D341Med (cell line): ENCODE measurements at regions not wholly inside any gene's neighbourhood (a gene's known extent, or its start where the extent isn't known, plus 50 kb on each side); places are given as distances from the start of the nearest gene placed in this dataset.
A peak's percentile ranks its signal among the peaks of the same experiment; 100 is the strongest.

Experiments used
- DNase-seq: peaks from one replicate; pipeline ENCODE4 v3.0.0; 2012; ENCODE audit warnings: low spot score

GRCh38 chr3:933326-933725 is 159.5 kb upstream of the CNTN6 start:
- DNase-seq = peak; percentile 24

GRCh38 chr3:944786-945185 is 148.0 kb upstream of the CNTN6 start:
- DNase-seq = no peak

DNA sequence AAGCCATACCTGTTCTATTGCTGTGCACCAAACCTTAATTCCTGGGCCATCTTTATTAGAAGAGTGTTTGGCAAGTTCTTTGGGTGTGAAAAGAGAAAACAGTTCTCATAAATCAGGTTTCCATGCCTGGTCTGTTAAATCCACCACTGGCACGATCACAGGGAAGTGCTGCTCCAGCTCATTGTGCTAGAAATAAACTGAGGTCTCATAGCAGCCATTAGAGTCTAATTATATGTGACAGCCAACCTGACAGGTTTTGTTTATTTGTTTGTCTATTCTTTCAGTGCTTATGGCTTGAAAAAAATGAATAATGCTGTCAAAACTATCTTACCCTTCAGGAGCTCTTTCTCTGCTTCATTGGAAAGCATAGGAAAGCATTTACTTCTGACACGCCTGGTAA is 147.1 kb upstream of the CNTN6 start:
- DNase-seq = no peak

- no peak for DNase-seq
These were observed 139.9 kb upstream of the CNTN6 start for GRCh38 chr3:952906-953305.

GRCh38 chr3:963255-963654 is 129.6 kb upstream of the CNTN6 start:
- DNase-seq = no peak

GRCh38 chr3:963755-964154 is 129.1 kb upstream of the CNTN6 start:
- no peak for DNase-seq

GRCh38 chr3:965826-966225 is 127.0 kb upstream of the CNTN6 start:
- DNase-seq = no peak

GRCh38 chr3:966341-966740 is 126.5 kb upstream of the CNTN6 start:
- no peak for DNase-seq

DNA sequence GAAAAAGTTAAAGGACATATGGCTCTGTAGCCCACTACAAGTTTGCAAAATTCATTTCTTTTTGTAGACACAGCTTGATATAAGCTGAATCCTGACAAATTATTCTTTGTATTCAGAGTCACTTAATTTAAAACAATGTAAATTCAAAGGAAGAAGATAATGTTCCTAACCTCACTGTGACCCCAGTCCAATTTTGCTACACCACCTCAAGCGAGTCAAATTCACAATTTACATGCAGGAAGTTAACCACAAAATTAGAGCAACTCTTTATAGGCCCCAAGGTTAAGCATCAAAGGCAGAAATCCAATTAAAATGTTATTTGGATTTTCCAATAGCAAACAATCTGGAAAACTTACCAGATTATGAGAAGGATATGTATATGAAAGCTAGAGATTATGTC is 119.5 kb upstream of the CNTN6 start:
- DNase-seq = no peak

DNA sequence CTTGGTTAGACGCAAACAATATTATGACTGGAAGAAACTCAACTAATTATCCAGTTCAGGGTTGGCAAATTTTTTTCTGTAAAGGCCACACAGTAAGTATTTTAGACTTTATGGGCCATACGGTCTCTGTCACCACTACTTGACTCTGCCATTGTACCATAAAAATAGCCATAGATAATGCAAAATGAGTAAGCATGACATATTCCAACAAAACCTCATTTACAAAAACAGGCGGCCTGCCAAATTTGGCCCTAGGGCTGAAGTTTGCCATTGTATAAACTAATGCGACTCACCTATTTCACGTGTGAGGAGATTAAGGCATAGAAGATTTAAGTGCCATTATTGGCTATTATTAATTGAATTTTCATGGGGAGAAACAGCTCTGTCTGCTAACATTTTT is 116.8 kb upstream of the CNTN6 start:
- no peak for DNase-seq

- no peak for DNase-seq
These were observed 111.7 kb upstream of the CNTN6 start for GRCh38 chr3:981156-981555.

- no peak for DNase-seq
These were observed 104.0 kb upstream of the CNTN6 start for GRCh38 chr3:988785-989184.

GRCh38 chr3:992871-993270 is 100.0 kb upstream of the CNTN6 start:
- no peak for DNase-seq

GRCh38 chr3:1002010-1002409 is 90.8 kb upstream of the CNTN6 start:
- no peak for DNase-seq

DNA sequence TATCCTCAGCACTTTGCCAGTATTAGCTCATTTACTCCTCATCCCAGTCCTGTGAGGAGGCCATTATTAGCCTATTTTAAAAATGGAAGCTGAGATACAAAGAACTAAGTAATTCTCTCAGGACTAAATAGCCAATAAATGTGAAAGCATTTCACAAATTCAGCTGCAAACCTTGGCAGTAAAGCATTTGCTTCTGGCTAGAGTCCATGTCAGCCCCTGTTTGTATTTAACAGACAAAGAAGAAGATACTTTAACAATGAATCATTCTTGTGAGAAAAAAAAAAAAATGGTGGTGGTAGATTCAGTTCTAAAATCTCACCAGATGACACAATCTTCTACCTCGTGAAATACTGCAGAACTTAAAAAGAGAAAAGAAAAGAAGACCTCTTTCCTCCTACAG is 85.0 kb upstream of the CNTN6 start:
- no peak for DNase-seq

DNA sequence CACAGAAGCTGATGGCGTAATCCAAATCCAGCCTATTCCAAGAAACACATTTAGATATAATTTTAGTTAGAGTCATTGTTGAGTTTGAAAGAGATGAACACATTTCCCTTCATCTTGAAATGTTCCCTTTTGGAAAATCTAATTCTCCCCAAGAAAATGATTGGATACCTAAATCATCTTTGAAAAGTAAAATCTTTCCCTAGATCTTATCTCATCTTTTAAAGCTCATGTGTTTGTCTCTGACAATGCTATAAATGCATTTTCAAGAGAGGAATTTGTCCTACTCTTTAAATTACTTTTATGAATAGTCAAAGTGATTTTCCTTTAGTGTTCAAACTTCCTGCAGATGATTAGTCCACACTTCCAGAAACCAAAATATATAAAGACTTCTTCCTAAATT is 82.6 kb upstream of the CNTN6 start:
- DNase-seq = no peak

GRCh38 chr3:1015826-1016225 is 77.0 kb upstream of the CNTN6 start:
- no peak for DNase-seq

- no peak for DNase-seq
These were observed 75.0 kb upstream of the CNTN6 start for GRCh38 chr3:1017870-1018269.

GRCh38 chr3:1019157-1019556 is 73.7 kb upstream of the CNTN6 start:
- no peak for DNase-seq

DNA sequence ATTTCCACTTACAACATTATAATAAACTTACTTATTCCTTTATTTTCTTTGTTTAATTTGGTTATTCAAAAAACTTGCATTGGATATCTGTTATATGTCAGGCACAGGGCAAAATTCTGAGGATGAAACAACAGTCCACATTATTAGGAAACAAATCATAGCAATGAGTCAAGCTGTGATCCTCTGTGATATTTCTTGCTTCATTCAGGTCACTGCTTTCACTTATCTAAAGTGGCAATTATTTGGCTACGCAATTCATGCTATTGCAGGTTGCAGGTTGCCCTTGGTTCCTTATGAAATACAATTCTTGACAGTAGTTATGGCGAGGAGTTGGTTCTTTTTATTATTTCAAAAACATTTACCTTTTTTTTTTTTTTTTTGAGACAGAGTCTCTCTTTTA is 66.4 kb upstream of the CNTN6 start:
- DNase-seq = no peak

DNA sequence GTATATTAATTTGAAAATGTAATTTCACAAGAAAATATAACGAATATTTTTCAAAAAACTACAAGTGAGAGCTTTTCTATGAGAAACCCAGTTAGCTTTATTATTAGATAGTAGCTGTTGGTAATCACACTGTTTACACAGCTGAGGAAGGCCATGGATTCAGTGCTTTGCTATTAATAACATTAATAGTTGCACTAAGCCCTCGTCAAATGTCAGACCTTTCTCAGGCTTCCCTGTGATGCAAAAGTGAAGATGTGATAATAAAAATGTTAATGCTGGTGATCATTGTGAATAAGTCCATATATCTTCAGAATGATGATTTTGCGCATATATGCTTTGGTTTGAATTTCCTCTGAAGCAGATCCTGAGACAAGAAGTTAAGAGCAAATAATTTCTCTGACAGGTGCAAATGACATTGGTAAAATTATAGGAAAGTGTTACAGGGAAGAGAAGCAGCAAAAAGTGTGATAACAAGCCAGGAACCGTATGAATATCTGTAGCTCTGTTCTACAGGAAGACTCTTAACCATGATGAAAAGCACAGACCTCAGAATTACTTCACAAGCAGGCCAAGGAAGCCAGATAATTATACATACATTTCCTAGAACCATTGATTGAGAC is 56.5 kb upstream of the CNTN6 start:
- DNase-seq = no peak

DNA sequence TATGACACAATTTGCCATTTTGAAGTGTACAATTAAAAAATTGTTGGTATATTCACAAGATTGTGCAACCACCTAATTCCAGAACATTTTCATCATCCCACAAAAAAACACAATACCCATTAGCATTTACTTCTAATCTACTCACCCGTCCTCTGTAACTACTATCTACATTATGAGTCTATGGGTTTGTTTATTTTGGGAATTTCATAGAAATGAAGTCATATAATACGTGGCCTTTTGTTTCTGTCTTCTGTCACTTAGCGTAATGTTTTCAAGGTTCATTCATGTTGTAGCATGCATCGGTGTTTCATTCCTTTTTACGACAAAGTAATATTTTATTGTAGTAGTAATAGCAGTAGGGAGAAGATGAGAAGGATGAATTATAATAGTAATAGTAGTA is 55.2 kb upstream of the CNTN6 start:
- DNase-seq = no peak
